ENCODE measurements at regions not wholly inside any gene's neighbourhood (a gene's known extent, or its start where the extent isn't known, plus 50 kb on each side); places are given as distances from the start of the nearest gene placed in this dataset.

DNA sequence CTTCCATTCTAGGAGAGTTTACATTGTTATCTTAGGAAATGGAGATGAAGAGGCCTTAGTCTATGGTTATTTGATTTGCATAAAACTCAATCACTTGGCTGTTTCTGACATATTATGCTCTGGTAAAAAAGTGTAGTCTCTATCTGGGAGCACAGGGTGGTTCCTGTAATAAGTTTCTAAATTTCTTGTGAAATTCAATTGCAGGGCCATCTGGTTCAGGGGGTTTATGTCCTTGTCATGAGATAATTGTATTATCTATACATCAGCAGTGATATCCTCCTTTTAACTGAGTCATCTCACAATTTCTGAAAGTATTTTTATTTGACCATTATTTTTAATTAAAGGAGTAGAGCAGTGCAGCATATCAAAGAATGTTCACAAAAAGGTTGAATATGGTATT lies 203.3 kb downstream of the MFSD1 start:
- H3K4me3 ChIP-seq, result no peak overlapping the region
- DNase-seq (no peak), ATAC-seq (no peak)
- intact Hi-C loops (cut with DNase I), result no loop called here
- no peaks in the 10 kb centered on the region for H3K4me1 ChIP-seq
- H3K27me3 ChIP-seq (ENCODE audit: low read depth), result no peaks in the 10 kb centered on the region
- H3K27ac ChIP-seq, result no peak overlapping the region
- no peaks in the 10 kb centered on the region for H3K36me3 ChIP-seq
- H3K9me3 ChIP-seq, result no peaks in the 10 kb centered on the region
- TF ChIP-seq, protein P1, sequence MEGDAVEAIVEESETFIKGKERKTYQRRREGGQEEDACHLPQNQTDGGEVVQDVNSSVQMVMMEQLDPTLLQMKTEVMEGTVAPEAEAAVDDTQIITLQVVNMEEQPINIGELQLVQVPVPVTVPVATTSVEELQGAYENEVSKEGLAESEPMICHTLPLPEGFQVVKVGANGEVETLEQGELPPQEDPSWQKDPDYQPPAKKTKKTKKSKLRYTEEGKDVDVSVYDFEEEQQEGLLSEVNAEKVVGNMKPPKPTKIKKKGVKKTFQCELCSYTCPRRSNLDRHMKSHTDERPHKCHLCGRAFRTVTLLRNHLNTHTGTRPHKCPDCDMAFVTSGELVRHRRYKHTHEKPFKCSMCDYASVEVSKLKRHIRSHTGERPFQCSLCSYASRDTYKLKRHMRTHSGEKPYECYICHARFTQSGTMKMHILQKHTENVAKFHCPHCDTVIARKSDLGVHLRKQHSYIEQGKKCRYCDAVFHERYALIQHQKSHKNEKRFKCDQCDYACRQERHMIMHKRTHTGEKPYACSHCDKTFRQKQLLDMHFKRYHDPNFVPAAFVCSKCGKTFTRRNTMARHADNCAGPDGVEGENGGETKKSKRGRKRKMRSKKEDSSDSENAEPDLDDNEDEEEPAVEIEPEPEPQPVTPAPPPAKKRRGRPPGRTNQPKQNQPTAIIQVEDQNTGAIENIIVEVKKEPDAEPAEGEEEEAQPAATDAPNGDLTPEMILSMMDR (IDR thresholded peaks at IDR 0.05), result no peak

DNA sequence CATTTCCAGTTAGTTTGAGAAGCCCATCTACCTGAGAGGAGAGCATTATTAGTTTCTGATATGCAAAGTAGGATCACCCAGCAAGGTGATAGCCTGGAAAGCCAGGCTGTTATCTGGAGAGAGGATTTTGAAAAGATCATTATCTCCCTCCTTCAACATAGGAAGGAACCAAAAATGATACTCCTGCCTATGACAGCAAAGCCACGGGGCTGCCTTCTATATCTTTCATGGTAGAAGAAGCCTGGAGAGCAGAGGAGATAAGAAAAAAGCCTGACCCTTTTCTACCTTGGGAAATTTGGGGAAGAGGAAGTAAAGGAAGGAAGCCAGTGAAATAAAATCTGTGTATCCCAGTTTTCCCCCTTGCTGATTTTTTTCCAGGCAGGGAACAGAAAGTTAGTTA lies 205.5 kb downstream of the MFSD1 start:
- Histone ChIP-seq H3K36me3 (no peaks in the 10 kb centered on the region), H3K4me3 (no peak overlapping the region), H3K27me3 (ENCODE audit: low read depth) (no peaks in the 10 kb centered on the region), H3K27ac (no peak overlapping the region), H3K9me3 (no peaks in the 10 kb centered on the region), H3K4me1 (no peaks in the 10 kb centered on the region)
- TF ChIP-seq, protein P1 (IDR thresholded peaks at IDR 0.05), result no peak
- DNase-seq (no peak), ATAC-seq (no peak)
- intact Hi-C loops (cut with DNase I), result no loop called here

DNA sequence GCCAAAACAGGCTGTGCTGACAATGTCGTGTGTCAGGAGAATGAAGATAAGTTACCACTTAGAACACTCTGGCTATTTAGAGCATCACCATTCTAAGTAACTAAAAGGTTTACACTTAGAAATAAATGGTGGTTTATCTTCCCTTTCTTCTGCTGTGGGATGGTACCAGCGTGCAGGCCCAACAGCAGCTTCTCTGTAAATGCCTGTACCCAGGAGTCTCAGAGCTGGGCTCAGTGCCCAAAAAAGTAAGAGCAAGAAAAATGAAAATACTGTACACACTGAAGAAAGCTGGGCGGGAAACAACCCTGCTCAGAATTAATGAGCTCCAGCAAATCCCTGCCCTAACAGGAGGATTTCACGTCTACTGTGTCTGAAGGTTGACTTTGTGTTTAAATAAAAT lies 206.5 kb downstream of the MFSD1 start:
- no peak overlapping the region for H3K27ac ChIP-seq
- H3K36me3 ChIP-seq, result no peaks in the 10 kb centered on the region
- no peak for DNase-seq
- no peak overlapping the region for H3K4me3 ChIP-seq
- no peak for ATAC-seq
- H3K9me3 ChIP-seq, result no peaks in the 10 kb centered on the region
- intact Hi-C loops (cut with DNase I), result no loop called here
- H3K27me3 ChIP-seq (ENCODE audit: low read depth), result no peaks in the 10 kb centered on the region
- TF ChIP-seq, protein P1 (IDR thresholded peaks at IDR 0.05), result no peak
- no peaks in the 10 kb centered on the region for H3K4me1 ChIP-seq

DNA sequence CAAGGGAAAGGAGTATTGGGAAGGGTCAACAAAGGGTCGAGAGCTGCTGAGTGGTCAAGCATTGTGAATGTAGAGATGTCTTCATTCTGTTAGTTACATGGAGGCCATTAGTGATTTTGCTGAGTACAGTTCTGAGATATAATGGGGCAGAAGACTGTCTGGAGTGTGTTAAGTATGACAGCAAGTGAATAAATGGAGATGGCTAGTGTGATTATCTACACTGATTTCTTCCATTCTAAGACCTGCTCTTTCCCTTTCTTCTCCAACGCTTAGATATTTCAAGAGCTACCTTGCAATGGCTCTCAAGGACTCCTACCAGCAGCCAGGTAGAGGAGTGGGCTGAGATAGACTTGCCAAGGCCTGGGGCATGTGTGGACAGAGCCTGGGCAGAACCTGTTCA lies 216.5 kb downstream of the MFSD1 start:
- TF ChIP-seq, protein P1 (IDR thresholded peaks at IDR 0.05), result no peak

DNA sequence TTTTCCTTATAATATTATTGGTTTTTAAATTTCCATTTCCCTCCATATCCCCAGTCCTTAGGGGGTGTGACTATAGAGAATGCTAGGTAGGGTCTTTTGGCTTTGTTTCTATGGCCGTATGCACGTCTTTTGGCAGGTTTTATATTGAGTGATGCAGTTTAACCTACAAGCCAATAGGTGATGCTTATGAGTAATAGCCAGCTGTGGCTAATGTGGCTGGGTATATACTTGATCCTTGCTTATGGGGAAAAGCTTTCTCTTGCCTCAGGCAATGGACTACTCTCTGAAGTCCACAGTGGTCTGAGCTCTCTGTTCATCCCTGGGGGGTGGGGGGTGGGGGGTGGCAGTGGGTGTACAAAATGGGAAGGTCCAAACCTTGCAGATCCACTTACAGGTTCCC lies 223.9 kb downstream of the MFSD1 start:
- H3K36me3 ChIP-seq, result no peaks in the 10 kb centered on the region
- no peaks in the 10 kb centered on the region for H3K4me1 ChIP-seq
- no peak overlapping the region for H3K4me3 ChIP-seq
- no peak for ATAC-seq
- TF ChIP-seq, protein P1 (IDR thresholded peaks at IDR 0.05), result no peak
- DNase-seq, result no peak
- no peak overlapping the region for H3K27ac ChIP-seq
- H3K27me3 ChIP-seq (ENCODE audit: low read depth), result no peaks in the 10 kb centered on the region
- peaks cover 13% of the 10 kb centered on the region for H3K9me3 ChIP-seq
- intact Hi-C loops (cut with DNase I), result no loop called here

More for the DNA sequence above, 216.5 kb downstream of the MFSD1 start:
- Histone ChIP-seq H3K27ac (no peak overlapping the region), H3K9me3 (peaks cover 13% of the 10 kb centered on the region), H3K27me3 (ENCODE audit: low read depth) (no peaks in the 10 kb centered on the region), H3K4me3 (no peak overlapping the region), H3K4me1 (no peaks in the 10 kb centered on the region), H3K36me3 (no peaks in the 10 kb centered on the region)
- ATAC-seq, result no peak
- DNase-seq, result no peak
- intact Hi-C loops (cut with DNase I), result no loop called here

DNA sequence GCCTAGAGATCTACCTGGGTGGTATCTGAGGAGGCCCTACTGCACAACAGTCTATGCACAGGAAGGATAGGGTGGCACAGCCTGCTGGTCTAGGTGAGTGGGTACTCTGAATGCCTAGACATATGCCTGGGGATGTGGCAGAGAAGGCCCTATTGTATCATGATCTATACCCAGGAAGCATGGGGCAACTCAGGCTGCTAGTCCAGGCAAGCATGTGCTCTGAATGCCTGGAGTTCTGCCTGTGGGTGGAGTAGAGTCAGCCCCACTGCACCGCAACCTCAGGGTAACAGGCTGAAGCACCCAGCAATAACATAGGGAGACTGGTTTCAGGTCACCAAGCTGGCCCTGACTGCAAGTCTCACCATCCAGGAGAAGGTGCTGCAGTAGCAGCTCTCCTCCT lies 224.7 kb downstream of the MFSD1 start:
- intact Hi-C loops (cut with DNase I), result no loop called here
- Histone ChIP-seq H3K27ac (no peak overlapping the region), H3K4me3 (no peak overlapping the region), H3K9me3 (peaks cover 13% of the 10 kb centered on the region), H3K4me1 (no peaks in the 10 kb centered on the region), H3K36me3 (no peaks in the 10 kb centered on the region), H3K27me3 (ENCODE audit: low read depth) (no peaks in the 10 kb centered on the region)
- DNase-seq (no peak), ATAC-seq (no peak)
- TF ChIP-seq, protein P1 (IDR thresholded peaks at IDR 0.05), result no peak
